Hematopoietic multipotent progenitor cell (in vitro differentiated cells): ENCODE measurements at regions not wholly inside any gene's neighbourhood (a gene's known extent, or its start where the extent isn't known, plus 50 kb on each side); places are given as distances from the start of the nearest gene placed in this dataset.
"Not testable (repeated sequence)": the region's sequence is repeated elsewhere in the genome, so short reads cannot be mapped to it uniquely, and the experiment has no call there.

Experiments used
- DNase-seq, 3 donors: peaks; one replicate each; pipeline ENCODE4 v3.0.0-alpha.2; 2011 to 2015; ENCODE audit warnings: low read depth in 2 of 3, low spot score in 2 of 3

DNA sequence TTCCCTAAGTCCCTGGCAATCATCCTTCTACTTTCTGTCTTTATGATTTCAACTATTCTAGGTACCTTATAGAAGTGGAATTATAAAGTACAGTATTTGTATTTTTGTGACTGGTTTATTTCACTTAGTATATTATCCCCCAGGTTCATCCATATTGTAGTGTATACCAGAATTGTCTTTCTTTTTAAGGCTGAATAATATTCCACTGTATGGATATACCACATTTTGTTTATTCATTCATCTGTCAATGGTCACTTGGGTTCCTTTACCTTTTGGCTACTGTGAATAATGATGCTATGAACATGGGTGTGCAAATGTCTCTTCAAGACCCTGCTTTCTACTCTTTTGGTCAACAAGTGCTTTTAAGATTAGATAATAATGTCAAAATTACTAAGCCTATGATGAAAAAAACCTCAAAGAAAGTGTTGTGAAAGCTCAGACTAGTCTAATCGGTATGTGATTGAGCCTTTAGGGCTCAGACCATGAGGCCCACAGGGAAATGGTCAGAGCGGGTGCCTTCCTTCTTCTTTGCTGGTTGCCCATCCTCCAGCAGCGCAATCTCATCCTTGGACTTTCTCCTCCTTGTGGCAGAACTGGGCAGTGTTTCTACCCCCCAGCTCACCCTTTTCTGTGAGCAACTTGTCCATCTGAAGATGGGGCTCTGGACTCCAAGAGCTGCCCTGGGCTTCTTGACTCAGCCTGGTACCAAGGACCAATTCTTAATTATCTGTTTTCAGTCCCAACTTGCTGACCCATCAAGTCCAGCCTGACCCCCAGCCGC, 105.4 kb downstream of the TTC8 start:
- DNase-seq: no peak

DNA sequence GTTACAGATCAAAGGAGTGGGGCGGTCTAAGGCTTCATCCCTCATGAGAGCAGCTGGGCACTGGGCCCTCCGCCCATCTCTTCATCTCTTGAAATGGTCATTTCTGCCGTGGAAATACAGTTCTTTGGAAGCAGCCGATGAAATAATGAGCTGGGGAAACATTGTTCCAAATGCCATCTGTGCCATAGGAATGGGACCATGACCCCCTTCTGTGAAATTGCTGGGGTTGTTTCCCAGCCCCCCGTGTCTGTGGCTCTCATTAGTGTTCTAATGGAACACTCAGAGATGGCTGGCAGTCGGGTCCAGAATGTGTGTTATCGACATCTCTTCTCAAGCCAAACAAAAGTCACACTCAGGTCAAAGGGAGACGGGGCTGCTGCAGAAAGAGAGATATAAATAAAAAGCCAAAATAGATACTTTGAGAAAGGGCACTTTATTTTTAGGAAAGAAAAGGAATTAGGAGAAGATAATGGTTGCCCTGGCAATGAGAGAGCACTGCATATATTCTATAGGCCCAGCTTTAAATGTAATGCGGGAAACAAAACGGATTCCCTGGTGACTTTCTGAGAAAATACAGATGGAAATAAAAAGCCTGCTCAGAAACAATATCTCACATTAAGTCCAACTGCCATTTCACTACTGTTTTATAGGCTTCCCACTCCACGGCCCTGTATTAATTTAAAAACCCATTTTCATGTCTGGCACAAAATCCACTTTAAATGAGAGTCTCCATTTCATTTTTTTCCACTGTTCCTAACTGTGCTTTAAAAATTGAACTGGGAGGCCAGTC, 107.1 kb downstream of the TTC8 start:
- no peak for DNase-seq

DNA sequence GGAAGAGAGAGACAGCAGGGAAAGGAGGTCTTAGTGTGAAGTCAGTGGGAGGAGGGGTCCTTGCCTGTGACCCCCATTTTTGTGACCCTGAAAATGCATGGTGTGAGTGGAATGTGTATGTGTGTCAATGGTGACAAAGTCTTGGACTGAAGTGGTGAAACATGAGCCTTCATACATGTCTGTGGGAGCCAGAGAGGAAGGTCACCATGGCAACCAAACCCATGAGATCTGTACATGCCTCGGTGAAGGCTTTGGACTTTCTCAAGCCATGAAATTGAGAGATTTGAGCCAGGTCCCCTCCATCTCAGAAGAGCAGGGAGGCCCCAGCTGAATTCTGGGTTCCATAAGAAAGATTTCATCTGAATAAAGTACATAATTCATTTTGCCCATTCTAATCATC, 108.7 kb downstream of the TTC8 start:
- no peak for DNase-seq

DNA sequence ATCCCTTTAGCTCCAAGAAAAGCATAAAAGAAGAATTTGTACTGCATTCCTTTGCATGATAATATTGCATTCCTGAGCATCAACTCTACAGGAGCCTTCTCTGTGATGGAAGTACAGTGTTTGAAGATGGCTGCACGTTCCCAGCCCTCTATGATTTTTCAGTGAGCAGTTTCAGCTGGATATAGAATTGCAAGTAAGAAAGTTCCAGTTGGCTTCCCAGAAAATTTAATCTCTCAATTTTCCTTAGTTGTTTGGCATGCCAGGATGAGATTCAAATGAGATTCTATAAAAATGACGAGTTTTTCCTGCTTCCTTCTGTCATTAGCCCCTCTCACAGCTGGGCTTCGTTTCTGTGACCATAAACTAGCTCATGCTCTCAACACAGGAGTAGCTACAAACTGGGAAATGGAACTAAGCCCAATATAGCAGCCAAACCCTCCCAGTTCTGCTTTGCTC, 109.9 kb downstream of the TTC8 start:
- DNase-seq: no peak

DNA sequence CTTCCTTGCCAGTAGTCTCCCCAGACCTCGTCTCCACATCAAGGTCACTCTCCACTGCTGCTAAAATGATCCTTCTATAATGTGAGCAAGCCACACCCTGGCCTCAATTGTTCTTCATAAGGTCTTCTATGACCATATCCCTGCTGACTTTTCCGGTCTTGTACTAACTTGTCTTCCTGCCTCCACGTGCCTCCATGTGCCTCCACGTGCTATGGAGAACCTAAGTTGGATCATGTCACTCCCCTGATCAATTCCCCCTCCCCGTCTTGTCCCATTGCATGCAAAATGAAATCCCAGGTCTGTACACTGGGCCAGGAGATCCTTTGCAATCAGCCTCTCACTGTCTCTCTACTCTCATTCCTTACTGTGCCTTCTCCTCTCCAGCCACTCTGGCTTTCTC, 110.6 kb downstream of the TTC8 start:
- DNase-seq: no peak

DNA sequence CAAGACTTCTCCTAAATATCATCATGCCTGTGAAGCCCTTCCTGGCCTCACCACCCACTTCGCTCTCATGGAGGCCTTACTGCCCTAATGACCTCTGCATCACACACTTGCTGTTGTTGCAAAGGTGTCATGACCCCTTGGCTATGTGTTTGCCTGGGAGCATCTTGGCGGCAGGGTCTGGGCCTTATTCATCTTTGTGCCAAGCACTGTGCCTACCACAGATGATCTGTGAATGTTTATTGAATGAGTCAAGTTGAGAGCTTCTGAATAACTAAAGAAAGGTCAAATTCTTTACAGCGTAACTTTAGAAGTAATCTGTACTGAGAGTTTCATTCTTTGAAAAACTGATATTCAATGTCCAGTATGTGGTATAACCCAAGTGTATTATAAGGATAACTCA, 113.3 kb downstream of the TTC8 start:
- DNase-seq: no peak

DNA sequence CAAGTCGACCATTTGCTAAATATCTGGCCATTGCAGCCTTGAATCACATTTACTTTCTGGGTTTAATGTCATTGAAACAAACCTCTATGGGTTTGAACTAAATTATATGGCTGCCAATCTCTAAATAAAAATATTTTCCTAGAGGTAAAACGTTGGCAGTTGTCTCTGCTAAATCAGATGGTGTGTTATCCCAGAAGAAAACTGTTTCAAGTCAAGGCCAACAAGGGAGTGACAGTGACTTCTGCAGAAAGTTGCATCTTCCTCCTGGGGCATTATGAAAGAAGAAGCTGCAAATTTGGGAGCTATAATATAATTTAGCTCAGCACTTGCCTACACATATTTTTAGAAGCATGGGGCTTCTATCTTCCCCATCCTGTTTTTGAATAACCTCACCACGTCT, 116.2 kb downstream of the TTC8 start:
- DNase-seq: no peak

DNA sequence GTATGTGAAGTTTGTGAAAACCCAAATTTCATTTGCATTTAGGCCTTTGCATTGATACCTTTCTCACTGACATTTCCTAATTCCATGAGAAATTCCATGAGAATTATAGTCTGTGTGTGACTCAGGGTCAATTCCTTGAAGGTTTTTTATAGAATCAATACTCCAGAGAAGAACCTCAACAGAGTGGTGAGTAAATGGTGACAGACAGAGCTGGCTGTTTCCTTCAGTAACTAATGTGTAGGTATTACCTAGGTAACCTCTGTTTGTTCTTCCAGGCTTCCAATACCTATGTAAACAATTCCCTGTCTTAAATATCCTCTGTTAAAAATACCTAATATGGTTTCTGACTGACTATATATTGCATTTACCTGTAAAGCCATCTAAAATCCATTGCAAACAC, 117.0 kb downstream of the TTC8 start:
- no peak for DNase-seq

DNA sequence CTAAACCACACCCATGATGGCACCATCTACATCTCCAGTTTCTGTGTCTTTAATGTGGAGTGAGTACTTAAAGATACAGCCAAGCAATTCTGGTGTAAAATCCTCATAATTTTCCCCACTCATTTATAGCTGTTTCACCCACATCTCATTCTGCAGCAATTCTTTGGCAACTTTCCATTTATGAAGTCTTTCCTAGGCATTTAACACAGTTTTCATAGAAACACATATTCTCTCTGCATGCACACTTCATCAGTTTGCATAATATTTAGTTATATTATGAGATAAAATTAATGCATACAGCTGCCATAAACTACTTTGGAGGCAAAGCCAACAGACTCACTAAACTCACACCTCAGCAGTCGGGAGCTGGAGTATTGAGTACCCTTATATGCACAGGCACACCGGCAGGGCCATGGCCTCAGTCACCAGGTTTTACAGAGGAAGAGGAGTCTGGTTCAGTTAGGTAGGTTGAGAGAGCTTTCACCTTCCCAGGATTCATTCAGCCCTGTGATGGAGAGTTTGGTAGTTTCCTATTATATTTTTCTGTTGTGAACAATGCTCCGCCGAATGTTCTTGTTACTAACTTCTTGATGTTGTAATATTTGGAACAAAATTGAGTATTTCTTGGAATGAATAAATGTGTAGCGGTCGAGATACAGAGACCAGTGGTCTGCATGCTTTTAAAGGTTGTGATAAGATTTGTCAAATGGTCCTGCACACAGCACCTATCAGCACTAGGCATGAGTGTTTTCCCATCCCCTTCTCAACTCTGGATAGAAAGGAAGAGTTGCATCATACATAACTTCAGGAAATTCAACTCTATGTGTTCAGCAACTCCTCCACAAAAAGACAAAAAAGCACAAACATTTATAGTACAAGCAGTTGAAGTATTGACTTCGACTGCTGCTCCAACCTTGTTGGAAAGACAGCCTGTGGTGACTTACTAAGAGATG, 123.5 kb downstream of the TTC8 start:
- DNase-seq: no peak

DNA sequence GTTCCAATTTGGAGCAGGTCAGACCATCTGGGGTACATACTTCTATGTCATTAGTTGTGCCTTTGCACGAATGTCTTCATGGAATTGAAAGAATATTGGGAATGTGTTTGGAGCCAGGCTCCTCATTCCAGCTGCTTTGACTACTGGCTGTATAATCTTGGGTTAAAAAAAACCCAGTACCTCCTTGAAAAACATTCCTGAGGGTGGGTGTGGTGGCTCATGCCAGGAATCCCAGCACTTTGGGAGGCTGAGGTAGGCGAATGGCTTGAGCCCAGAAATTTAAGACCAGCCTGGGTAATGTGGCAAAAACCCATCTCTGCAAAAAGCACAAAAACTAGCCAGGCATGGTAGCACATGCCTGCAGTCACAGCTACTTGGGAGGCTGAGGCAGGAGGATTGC, 125.6 kb downstream of the TTC8 start:
- no peak for DNase-seq

DNA sequence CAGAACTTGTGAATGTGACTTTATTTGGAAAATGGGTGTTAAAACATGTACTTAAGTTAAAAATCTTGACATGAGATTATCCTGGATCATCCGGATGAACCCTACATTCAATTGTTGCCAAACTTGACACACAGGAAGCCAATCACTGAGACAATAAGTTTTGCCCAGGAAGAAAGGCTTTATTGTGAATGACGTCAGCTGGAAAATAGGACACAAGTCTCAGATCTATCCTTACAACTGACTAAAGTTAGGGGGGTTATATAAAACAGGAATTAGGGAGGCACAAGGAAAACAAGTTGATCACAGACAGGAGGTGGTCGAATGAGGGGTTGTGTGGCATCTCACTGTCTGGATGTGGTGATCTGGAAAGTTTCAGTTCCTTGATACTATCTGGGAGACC, 126.9 kb downstream of the TTC8 start:
- DNase-seq: no peak

DNA sequence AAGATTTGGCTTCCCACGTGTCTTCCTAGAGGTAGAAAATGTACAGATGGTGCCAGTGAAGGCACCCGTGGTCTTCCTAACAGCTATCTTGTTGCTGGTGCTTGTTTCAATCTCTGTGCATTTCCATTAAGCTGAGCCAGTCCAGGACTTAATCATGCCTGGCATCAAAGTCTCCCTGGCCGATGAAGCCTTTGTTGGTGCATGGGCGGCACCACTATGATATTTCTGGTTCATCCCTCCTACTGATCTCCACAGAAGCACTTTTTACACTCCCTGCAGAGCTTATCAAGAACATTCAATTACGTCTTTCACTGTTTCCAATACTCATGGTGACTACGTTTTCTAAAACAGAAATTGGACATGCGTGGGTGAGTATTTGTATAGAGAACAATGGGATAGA, 128.4 kb downstream of the TTC8 start:
- DNase-seq: no peak

DNA sequence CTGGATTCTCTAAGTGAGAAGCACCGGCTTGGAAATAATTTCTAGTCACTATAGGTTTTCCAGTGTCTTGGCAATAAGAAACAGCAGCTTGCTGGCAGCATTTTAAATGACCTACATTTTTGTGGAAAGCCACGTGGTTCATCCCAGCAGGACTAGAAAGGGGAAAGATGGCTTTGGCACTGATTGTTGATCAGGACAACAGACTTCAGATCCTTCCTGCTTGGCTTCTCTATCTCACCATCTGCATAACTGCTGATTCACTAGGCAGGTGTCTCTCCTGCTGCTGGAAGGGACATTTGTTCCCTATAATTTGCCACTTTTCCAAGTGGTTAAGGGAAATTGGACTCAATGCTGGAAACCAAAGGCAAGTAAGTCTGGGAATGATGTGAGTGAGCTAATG, 131.0 kb downstream of the TTC8 start:
- DNase-seq: no peak

DNA sequence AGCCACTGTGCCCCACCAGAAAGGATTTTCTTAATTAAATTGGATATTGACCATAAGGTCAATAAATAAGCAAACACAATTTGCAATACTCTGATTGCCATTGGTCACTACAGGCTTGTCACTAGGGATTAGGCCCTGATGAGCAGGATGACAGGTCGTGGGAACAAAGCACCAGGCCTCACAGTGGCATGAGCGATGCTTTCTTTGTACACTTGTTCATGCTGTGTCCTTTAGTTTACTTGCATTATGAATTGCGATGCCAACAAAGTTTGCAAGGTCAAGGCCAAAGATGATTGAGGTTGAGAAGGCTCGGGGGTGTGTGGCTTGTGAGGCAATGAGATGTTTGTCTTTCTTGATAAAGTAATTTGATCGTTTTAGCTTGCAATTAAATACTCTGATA, 136.0 kb downstream of the TTC8 start:
- no peak for DNase-seq

DNA sequence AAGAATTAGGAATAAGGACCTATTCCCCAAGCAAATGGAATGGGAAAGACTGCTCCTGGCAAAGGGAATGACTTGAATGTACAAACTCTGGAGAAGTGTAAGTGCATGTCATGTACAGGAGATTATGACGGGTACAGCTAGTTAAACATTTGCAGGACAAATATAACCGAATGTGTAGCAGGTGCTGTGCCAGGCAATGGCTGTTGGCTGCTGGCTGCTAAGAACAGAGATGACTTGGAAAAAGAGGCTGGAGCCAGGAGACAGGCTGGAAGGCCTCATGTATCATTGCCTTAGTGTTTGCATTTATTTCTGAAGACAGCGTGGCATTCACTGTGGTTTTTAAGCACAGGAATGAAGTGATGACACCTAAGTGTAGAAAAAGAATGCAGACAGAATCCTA, 136.8 kb downstream of the TTC8 start:
- no peak for DNase-seq

DNA sequence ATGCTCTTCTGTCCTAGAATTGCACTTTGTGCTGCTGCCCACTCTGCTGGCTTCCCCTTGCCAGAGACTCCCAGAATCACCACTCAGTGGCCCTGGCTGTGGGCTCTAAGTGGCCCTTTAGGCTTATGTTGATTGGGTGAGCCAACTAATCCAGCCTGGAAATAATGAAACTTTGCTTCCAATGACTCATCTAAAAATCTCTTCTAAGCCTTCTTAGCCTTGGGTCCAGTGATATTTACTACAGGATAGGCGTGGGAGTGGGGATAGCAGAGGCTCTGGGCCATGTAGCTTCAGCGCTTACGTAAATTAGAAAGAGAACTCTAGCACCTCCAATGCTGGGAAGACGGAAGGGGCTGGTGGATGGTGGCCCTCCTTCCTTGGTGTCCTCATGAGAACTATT, 137.9 kb downstream of the TTC8 start:
- no peak for DNase-seq

DNA sequence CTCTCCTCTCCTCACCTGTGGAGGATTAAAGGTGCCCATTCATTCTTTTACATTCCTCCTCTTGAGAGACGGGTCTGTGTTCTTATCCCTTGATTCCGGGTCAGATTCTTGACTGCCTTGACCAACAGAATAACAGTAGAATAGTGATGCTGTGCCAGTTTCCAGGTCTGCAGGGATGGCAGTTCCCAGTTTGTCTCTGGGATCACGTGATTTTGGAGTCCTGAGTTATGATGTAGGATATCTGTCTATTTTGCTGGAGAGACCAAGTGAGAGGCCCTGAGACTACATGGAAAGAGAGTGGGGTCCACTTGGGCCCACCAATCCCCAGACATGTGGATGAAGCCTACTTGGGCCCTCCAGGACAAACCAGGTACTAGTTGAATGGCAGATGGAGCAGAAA, 142.8 kb downstream of the TTC8 start:
- no peak for DNase-seq

DNA sequence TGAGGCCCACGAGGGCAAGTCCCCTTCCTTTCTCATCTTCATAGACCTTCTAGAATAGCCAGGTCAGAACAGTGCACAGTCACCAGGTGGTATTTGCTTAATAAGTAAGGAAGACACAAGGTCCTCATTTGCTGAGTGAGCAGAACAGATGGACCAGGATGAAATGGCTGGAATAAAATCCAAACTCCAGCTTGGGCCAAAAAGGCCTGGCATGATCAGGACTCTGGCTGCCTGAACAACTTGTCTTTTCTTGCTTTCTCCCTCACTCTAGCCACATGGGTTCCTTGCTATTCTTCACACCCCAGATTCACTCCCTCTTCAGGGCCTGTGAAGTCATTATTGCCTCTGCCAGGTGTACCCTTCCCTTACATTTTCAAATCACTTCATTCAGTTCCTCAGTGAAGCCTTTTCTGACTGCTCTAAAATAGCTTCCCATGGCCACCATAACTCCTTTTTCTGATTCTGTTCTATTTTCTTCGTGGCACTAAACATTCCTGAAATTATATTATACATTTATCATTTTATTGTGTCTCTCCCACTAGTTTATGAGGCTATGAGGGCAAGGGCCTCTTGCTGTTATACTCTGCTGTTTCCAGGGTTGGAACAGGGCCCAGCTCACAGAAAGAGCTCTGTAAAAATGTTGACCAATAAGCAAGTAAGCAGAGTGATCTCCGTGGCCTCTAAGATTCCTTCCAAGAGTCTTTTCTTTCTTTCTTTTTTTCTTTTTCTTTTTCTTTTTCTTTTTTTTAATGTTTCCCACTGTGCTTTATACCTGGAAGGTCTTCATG, 150.8 kb downstream of the TTC8 start:
- no peak for DNase-seq

DNA sequence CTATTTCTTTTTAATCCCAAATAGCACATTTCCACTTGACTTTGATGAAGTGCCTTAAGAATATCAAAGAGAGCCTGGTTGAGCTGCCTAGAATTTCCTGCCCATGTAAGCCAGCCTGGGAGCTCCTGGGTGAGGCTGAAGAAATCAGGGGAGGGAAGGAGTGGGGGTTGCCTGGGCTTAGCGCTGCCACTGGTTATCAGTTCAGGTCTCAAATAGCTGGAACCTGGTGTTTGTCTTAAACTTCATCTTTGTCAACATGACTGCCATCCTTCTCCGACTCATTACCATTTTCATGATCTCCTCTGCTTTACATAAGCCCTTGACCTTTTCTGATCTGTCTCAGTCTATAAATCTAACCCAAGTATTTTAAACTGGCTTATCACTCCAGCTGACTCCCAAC, 151.5 kb downstream of the TTC8 start:
- no peak for DNase-seq

DNA sequence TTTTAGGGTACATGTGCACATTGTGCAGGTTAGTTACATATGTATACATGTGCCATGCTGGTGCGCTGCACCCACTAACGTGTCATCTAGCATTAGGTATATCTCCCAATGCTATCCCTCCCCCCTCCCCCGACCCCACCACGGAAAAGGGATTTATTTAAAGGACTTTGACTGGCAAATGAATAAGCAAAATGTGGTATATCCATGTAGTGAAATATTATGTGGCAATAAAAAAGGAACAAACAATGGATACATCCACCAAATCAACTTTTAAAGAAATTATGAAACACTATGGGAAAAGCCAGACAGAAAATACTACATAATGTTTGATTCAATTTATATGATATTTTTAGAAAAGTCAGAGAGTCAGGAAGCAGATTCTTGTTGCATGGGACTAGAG, 156.5 kb downstream of the TTC8 start:
- DNase-seq: not testable (repeated sequence)
